Type B pancreatic cell (in vitro differentiated cells): ENCODE measurements at regions not wholly inside any gene's neighbourhood (a gene's known extent, or its start where the extent isn't known, plus 50 kb on each side); places are given as distances from the start of the nearest gene placed in this dataset.

ENCODE experiments used
- DNase-seq: peaks from one replicate; pipeline ENCODE4 v3.0.0; 2021; ENCODE audit warnings: mixed read lengths; ENCODE audit not compliant: unreplicated experiment; ENCODE audit errors: extremely low spot score
- H3K27ac Mint-ChIP-seq: 2 replicates; pipeline ENCODE4 v1.8.0; 2021; ENCODE audit warnings: mild to moderate bottlenecking, mixed read lengths
- H3K27me3 Mint-ChIP-seq: 2 replicates; pipeline ENCODE4 v1.8.0; 2021; ENCODE audit warnings: mixed read lengths
- H3K36me3 Mint-ChIP-seq: 2 replicates; pipeline ENCODE4 v1.8.0; 2021; ENCODE audit warnings: mixed read lengths
- H3K4me1 Mint-ChIP-seq: one replicate; pipeline ENCODE4 v1.8.0; 2021; ENCODE audit warnings: mixed read lengths; ENCODE audit not compliant: unreplicated experiment
- H3K4me3 Mint-ChIP-seq: 2 replicates; pipeline ENCODE4 v1.8.0; 2021; ENCODE audit warnings: mild to moderate bottlenecking, mixed read lengths
- H3K9me3 Mint-ChIP-seq: 2 replicates; pipeline ENCODE4 v1.8.0; 2021; ENCODE audit warnings: mixed read lengths
- CTCF ChIP-seq: fragments of 200-600 bp; sonication (generic); conservative IDR thresholded peaks from 2 replicates; pipeline ENCODE4 v1.5.0; 2021; ENCODE audit warnings: antibody characterized with exemption, mild to moderate bottlenecking

- DNase-seq, result no peak
- no peaks in the 10 kb centered on the region for H3K9me3 Mint-ChIP-seq
- H3K36me3 Mint-ChIP-seq, result no peaks in the 10 kb centered on the region
- no peak for TF ChIP-seq CTCF
- H3K27me3 Mint-ChIP-seq, result no peaks in the 10 kb centered on the region
- H3K4me1 Mint-ChIP-seq, result no peaks in the 10 kb centered on the region
- H3K4me3 Mint-ChIP-seq, result no peak overlapping the region
- no peak overlapping the region for H3K27ac Mint-ChIP-seq
Measured at GRCh38 chr1:115428256-115428655, 90.2 kb upstream of the NGF start.

- no peaks in the 10 kb centered on the region for H3K27me3 Mint-ChIP-seq
- no peak for DNase-seq
- no peaks in the 10 kb centered on the region for H3K4me1 Mint-ChIP-seq
- no peak overlapping the region for H3K4me3 Mint-ChIP-seq
- H3K9me3 Mint-ChIP-seq, result no peaks in the 10 kb centered on the region
- TF ChIP-seq CTCF, result no peak
- no peaks in the 10 kb centered on the region for H3K36me3 Mint-ChIP-seq
- no peak overlapping the region for H3K27ac Mint-ChIP-seq
Measured at GRCh38 chr1:115426956-115427355, 88.9 kb upstream of the NGF start.

GRCh38 chr1:115426231-115426771, 88.3 kb upstream of the NGF start:
- Mint-ChIP-seq H3K9me3 (no peaks in the 10 kb centered on the region), H3K4me3 (no peak overlapping the region), H3K36me3 (no peaks in the 10 kb centered on the region), H3K4me1 (no peaks in the 10 kb centered on the region), H3K27ac (no peak overlapping the region), H3K27me3 (no peaks in the 10 kb centered on the region)
- TF ChIP-seq CTCF, result no peak
- no peak for DNase-seq

GRCh38 chr1:115425442-115425841, 87.4 kb upstream of the NGF start:
- TF ChIP-seq CTCF, result no peak
- no peak overlapping the region for H3K4me3 Mint-ChIP-seq
- H3K27ac Mint-ChIP-seq, result no peak overlapping the region
- no peaks in the 10 kb centered on the region for H3K27me3 Mint-ChIP-seq
- H3K4me1 Mint-ChIP-seq, result no peaks in the 10 kb centered on the region
- H3K9me3 Mint-ChIP-seq, result no peaks in the 10 kb centered on the region
- DNase-seq, result no peak
- no peaks in the 10 kb centered on the region for H3K36me3 Mint-ChIP-seq

- no peaks in the 10 kb centered on the region for H3K36me3 Mint-ChIP-seq
- H3K27me3 Mint-ChIP-seq, result no peaks in the 10 kb centered on the region
- DNase-seq, result no peak
- no peak overlapping the region for H3K4me3 Mint-ChIP-seq
- no peaks in the 10 kb centered on the region for H3K4me1 Mint-ChIP-seq
- no peak for TF ChIP-seq CTCF
- H3K9me3 Mint-ChIP-seq, result no peaks in the 10 kb centered on the region
- H3K27ac Mint-ChIP-seq, result no peak overlapping the region
Measured at GRCh38 chr1:115423776-115424175, 85.7 kb upstream of the NGF start.

- H3K4me3 Mint-ChIP-seq, result no peak overlapping the region
- no peak for TF ChIP-seq CTCF
- H3K27me3 Mint-ChIP-seq, result no peaks in the 10 kb centered on the region
- H3K9me3 Mint-ChIP-seq, result peaks cover 5% of the 10 kb centered on the region
- no peak for DNase-seq
- no peaks in the 10 kb centered on the region for H3K36me3 Mint-ChIP-seq
- H3K4me1 Mint-ChIP-seq, result no peaks in the 10 kb centered on the region
- H3K27ac Mint-ChIP-seq, result no peak overlapping the region
Measured at GRCh38 chr1:115419571-115419970, 81.5 kb upstream of the NGF start.
